Brain microvascular endothelial cell (primary cell): ENCODE measurements at regions not wholly inside any gene's neighbourhood (a gene's known extent, or its start where the extent isn't known, plus 50 kb on each side); places are given as distances from the start of the nearest gene placed in this dataset.

ENCODE experiments used
- DNase-seq: peaks from one replicate; pipeline ENCODE4 v3.0.0-alpha.2; 2020
- H3K27ac ChIP-seq: fragments of 250-450 bp; sonication (Bioruptor Pico); 2 replicates; pipeline ENCODE4 v1.5.1; 2020; ENCODE audit warnings: mild to moderate bottlenecking, moderate library complexity
- H3K27me3 ChIP-seq: fragments of 250-450 bp; sonication (Bioruptor Pico); replicated peaks from 2 replicates; pipeline ENCODE4 v1.5.1; 2020; ENCODE audit warnings: mild to moderate bottlenecking
- H3K36me3 ChIP-seq: fragments of 250-450 bp; sonication (Bioruptor Pico); replicated peaks from 2 replicates; pipeline ENCODE4 v1.5.1; 2020; ENCODE audit warnings: mild to moderate bottlenecking
- H3K4me3 ChIP-seq: 2 replicates; pipeline ENCODE4 v1.5.1; 2011; ENCODE audit warnings: low read depth, mild to moderate bottlenecking, control low read depth, low read length, moderate library complexity
- in situ Hi-C: cut with HindIII; loops from 2 replicates; pipeline ENCODE4 v1.10.0; 2017; ENCODE audit warnings: low sequenced_read_pairs, low pct_ligation_motif_present
- TF ChIP-seq, protein P1 (sequence below): IDR thresholded peaks from 2 replicates; pipeline ENCODE4 v1.5.1; 2011; ENCODE audit warnings: low read depth, mild to moderate bottlenecking, moderate library complexity, low read length, control low read depth, inconsistent platforms; ENCODE audit errors: missing control alignments

DNA sequence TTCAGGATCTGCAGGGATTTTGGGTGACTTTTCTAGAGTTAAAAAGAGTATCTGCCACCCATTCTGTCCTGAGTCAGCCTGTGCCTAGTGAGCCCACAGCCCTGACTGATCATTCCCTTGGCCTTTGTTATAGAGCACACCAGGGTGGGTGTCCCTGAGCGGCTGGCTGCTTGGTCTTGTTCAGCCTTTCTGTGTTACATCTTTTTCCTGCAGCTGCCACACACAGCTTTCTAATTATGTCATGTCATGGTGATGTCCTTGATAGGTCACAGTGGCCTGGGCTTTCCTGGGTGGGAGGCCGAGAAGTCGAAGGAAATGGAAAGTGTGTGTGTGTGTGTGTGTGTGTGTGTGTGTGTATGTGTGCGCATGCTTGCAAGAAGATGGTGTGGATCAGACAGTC, 293.2 kb upstream of the CRY1 start:
- DNase-seq: no peak
- in situ Hi-C loops: no loop called here
- Histone ChIP-seq H3K4me3 (no peak overlapping the region), H3K36me3 (no peaks in the 10 kb centered on the region), H3K27me3 (no peaks in the 10 kb centered on the region), H3K27ac (no peak overlapping the region)
- TF ChIP-seq, protein P1, sequence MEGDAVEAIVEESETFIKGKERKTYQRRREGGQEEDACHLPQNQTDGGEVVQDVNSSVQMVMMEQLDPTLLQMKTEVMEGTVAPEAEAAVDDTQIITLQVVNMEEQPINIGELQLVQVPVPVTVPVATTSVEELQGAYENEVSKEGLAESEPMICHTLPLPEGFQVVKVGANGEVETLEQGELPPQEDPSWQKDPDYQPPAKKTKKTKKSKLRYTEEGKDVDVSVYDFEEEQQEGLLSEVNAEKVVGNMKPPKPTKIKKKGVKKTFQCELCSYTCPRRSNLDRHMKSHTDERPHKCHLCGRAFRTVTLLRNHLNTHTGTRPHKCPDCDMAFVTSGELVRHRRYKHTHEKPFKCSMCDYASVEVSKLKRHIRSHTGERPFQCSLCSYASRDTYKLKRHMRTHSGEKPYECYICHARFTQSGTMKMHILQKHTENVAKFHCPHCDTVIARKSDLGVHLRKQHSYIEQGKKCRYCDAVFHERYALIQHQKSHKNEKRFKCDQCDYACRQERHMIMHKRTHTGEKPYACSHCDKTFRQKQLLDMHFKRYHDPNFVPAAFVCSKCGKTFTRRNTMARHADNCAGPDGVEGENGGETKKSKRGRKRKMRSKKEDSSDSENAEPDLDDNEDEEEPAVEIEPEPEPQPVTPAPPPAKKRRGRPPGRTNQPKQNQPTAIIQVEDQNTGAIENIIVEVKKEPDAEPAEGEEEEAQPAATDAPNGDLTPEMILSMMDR: no peak

DNA sequence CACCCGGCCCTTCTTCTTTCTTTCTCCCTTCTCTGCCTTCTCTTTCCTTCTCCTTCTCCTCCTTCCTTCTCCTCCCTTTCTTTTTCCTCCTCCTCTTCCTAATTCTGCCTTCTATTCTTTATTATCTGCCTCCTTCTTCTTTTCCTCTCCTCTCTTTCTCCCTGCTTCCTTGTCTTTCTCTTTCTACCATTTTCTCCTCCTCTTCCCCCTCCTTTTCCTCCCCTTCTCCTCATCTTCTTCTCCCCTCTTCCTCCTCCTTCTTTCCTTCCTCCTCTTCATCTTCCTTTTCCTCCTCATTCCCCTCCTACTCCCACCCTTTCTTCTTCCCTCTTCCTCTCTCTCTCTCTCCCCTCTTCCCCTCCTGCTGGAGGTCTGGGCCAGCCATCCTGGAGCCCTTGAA, 294.9 kb upstream of the CRY1 start:
- TF ChIP-seq, protein P1: no peak
- Histone ChIP-seq H3K36me3 (no peaks in the 10 kb centered on the region), H3K4me3 (no peak overlapping the region), H3K27ac (no peak overlapping the region), H3K27me3 (no peaks in the 10 kb centered on the region)
- in situ Hi-C loops: no loop called here
- no peak for DNase-seq

- Histone ChIP-seq H3K27ac (no peak overlapping the region), H3K36me3 (no peaks in the 10 kb centered on the region), H3K4me3 (no peak overlapping the region), H3K27me3 (no peaks in the 10 kb centered on the region)
- in situ Hi-C loops: no loop called here
- TF ChIP-seq, protein P1: no peak
- no peak for DNase-seq
Measured at GRCh38 chr12:107390414-107390813, 295.2 kb upstream of the PWP1 start.

GRCh38 chr12:107393043-107393717, 292.4 kb upstream of the PWP1 start:
- H3K27me3 ChIP-seq: no peaks in the 10 kb centered on the region
- DNase-seq: no peak
- no peaks in the 10 kb centered on the region for H3K36me3 ChIP-seq
- H3K27ac ChIP-seq: no peak overlapping the region
- TF ChIP-seq, protein P1: no peak
- in situ Hi-C loops: no loop called here
- no peak overlapping the region for H3K4me3 ChIP-seq

DNA sequence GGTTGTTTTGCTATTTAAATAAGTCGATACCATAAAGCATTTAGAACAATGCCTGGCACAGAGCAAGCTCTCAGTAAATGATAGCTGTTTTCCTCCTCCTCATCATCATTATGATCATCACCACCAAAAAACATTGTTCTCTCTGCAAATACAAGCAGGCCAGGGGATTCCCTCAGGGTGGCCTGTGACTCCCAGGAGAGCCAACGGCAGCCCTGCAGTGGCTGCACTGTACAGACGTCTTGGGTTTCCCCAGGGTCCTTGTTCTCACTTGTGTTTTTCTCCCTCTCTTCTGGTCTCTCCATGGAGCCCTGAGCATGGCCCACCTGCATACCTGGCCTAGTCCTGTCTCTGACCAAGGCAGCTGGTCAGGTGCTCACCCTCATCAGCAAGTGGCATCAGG, 290.9 kb upstream of the PWP1 start:
- TF ChIP-seq, protein P1: no peak
- Histone ChIP-seq H3K36me3 (no peaks in the 10 kb centered on the region), H3K4me3 (no peak overlapping the region), H3K27me3 (no peaks in the 10 kb centered on the region), H3K27ac (no peak overlapping the region)
- in situ Hi-C loops: no loop called here
- no peak for DNase-seq

DNA sequence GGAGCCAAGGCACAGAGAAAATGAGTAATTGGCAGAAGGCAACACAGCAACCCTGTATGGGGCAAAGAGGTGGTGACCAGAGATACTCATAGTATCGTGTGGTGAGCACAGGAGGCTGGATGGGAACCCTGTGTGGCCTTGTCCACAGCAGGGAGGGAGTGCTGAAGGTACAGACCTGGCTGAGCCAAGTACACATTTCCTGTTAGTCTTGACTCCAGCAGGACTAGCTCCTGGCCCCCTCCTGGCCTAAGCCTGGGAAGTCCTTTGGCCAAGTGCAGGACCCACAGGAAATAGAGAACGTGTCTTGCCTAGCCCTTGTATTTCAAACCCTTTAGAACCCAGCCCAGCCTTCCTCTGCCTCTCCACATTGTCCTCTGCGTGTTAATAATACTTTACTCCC, 289.8 kb upstream of the PWP1 start:
- no peaks in the 10 kb centered on the region for H3K27me3 ChIP-seq
- in situ Hi-C loops: no loop called here
- TF ChIP-seq, protein P1: peak; percentile 8
- H3K27ac ChIP-seq: no peak overlapping the region
- no peak for DNase-seq
- H3K36me3 ChIP-seq: no peaks in the 10 kb centered on the region
- H3K4me3 ChIP-seq: no peak overlapping the region
